Right lung (tissue), 2 donors: ENCODE measurements at regions not wholly inside any gene's neighbourhood (a gene's known extent, or its start where the extent isn't known, plus 50 kb on each side); places are given as distances from the start of the nearest gene placed in this dataset.

ENCODE experiments used
- DNase-seq, 2 donors: peaks; one replicate each; pipeline ENCODE4 v3.0.0-alpha.2; 2013

DNA sequence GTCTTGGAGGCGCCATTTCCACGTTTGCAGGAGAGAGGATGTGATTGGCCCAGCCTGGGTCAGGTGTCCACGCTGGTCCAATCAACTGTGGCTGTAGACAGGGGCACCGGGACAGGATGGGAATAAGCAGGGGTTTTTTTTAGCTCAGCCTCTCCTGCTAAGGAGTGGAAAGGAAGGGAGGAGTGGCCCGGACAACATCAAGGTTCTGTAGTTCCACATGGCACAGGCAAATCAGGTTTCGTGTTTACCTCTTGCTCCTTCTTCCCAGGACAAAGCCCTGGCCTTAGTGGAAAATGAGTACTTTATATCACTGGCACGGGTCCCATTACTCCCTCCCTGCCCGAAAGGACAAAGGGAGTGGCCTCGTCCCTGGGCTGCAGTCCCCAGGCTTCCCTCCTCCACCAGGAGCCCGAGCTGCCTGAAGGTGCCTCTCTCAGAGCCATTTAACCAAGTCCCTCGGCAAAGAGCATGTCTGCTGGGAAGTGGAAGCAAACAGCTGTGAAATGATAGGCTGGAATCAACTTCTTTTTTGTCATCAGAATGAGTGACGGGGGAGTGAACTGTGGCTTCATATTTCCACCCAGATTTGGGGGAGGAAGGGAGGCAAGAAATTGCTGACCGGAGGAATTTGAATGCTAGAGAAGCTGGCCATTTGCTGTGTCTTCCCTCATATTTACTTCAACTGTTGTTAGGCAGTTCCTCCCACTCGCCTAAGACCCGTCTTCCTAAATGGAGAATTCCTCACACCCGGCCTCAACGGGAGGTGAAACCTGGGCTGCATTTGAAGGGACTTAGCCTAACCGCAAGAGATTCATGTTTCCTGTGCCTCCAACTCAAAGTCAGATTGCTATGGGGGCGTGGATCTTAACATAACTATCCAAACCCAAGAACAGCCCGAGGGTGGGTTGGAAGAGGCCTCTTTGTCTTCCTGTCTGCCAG, 84.9 kb upstream of the SLC44A3 start:
- peak; percentile 39 to 45 for DNase-seq

DNA sequence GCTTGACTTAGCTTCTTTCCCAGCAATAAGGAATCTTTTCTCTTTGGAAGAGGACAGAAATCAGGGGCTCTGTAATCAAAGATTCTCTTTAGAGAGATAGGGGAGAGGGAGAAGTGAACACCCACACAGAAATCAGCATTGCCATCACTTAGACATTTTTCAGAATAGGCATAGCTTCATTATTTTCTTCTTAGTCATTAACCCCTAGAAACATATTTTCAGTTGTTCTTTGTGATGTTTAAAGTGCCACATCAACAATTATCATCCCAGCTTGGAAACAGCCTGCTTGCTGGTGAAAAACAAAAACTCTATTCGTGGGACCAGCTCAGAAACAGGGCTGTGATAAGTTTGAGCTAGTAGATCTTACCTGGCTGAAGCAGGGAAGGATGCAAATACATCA, 88.3 kb upstream of the SLC44A3 start:
- DNase-seq: no peak

DNA sequence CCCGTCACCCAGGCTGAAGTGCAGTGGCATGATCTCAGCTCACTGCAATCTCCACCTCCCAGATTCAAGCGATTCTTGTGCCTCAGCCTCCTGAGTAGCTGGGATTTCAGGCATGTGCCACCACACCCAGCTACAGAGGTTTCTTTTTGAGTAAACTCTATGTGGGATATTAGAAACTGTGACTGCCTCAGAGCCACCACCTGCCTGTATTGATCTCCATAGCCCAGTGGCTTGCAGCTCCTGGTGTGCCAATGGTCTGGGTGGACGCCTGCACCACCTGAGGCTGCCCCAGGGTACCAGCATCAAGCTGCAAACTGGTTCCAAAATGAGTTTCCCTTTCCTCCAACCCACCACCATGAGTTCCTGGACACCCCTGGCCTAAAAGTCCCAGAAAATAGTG, 89.7 kb upstream of the SLC44A3 start:
- DNase-seq: no peak

DNA sequence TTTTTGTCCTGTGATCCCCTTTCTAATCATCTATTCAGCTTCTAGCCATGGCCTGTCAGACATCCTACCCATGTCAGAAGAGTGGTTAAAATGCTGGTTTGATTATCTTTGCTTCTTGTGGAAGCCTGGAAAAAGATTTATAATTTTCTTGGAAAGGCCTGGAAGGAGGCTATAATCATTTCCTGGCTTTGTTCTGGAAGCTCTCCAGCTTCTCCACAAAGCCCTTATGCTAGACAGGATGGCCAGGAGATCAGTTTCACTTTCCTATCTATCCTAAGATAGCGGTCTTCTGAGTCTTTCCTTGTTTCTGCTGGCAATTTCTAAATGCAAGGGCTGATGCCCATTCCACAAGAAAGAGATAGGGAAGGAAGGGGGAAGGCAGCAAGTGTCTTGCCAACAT, 90.9 kb upstream of the SLC44A3 start:
- DNase-seq: no peak

DNA sequence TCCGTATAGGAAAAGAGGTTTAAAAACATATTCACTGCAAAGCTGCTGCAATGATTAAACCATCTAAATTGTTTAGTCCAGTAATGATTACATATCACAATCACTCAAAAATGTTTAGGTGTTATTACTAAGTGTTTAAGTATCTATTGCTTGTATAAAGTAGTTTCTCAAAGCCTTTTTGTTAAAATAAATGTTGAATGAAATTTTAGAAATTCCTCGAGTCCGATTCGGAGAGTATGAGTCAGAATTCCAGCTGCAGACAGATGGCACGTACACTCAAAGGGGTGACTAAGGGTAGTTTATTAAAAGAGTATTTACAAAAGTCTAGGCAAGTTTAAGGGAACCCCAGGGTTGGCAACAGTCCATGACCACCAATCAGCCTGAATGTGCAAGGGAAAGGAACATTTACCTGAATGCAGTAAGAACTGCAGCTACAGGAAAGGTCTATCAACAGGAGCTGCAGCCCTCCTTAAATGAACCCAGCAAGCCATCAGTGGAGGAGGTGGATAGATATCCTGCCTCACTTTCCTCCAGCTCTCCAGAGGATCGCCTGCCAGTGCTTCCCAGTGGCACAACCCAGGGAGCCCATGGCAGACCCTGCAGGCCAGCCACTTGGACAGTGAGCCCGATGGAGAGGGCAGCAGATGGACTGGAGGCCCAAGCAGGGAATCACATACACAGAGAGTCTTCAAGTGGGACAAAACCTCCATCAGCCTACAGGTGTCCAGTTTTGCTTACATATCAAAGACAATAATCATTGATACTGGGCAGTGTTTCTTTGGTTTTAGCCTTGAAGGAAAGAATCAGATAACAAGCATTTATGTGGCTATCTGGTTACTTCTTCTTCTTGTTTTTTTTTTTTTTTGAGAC, 92.1 kb upstream of the SLC44A3 start:
- DNase-seq: peak; percentile 35 to 43

DNA sequence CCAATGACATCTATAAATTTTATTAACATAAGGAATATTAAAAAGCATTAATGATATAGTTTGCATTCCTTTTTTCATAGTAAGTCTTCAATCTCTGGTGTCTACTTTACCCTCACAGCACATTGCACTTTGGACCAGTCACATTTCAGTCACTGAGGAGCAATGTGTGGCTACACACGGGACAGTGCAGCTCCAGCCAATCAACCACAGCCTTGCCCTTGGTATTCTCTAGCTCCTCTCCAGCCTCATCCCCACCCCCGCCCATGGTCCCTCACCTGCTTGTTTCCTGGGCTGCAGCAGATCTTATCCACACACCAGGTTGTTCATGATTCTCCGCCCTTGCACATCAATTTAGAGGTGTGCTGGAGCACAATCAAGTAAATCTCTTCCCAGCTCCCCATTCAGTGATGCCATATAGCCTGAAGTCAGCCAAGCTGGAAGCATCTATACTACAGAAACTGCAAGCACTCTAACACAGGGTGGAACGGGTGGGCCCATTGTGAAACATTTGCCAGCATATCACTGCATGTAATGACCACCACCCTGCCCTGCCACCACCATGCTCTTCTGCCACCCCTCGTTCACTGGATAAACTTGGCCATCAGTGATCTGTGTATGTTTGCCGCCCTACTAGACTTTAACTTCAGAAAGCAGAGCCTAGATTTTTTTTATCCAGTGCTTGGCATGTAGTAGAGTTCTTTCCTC, 93.0 kb upstream of the SLC44A3 start:
- DNase-seq: no peak

DNA sequence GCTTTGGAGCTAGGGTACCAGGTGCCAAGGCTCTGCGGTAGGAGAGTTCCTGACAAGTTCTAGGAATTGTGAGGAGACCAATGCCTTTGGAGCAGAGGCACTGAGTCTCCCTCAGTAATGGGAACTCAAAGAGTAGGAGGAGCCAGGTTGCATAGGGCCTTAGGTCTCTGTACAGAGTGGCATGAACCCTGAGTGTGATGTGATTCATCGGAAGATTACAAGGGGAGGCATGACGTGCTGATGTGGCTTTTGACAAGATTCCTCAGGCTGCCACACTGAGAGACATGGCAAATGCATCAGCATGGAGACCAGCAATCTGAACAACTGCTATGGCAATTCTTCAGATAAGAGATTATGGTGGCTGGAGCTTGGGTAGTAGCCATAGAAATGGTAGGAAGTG, 94.6 kb upstream of the SLC44A3 start:
- DNase-seq: no peak

DNA sequence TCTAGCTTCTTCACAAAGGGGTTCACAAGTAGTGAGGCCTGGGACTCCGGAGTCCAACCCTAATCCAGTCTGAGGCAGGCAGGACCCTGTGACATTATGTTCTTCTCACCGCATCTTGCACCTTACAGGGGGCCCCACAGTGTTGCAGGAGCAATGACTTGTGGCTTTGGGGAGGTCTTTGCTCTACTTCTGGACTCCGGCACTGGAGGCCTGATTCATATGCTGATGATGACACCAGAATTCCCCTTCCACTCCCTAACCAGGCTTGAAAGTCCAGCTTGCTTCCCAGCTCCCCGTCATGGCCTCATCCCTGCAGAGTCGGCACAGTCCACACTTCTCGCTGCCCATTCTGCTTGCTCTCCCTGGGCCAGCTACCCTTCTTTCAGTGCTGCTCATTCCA, 96.3 kb upstream of the SLC44A3 start:
- no peak for DNase-seq

DNA sequence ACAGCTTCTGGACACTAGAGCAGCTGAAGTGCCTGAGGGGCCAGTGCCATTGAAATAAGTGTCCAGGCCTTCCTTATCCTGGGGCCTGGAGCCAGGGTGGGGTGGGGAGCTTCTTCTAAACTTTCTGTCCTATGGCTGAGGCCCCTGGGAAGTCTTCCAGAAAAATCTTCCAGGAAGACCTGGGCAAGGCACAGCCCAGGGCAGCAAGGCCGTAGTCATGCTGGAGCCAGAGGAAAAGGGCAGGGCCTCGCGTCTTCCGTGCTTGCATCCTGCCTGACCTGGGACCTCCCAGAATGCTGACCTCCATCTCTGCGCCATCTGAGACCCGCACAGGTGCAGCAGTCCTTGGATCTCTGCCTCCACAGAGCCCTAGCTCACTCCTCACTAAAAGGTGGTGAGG, 96.7 kb upstream of the SLC44A3 start:
- DNase-seq: no peak

DNA sequence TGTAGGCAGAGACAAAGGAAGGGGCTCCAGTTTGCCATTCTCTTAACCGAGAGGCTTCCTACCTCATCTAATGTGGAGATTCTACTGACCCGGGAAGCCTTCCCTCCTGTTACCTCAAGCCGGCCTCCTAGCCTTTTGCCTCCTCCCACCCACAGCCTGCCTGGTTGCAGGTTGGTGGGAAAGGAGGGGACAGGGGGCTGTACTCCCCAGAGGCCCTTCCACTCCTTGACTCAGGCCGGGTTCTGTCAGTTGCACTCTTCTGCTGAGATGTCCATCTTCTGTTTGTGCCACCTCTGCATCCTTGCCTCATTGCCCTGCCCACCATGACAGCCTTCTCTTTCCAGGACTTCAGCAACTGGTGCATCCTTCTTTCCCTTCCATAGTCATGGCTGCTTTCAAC, 98.0 kb upstream of the SLC44A3 start:
- no peak for DNase-seq

DNA sequence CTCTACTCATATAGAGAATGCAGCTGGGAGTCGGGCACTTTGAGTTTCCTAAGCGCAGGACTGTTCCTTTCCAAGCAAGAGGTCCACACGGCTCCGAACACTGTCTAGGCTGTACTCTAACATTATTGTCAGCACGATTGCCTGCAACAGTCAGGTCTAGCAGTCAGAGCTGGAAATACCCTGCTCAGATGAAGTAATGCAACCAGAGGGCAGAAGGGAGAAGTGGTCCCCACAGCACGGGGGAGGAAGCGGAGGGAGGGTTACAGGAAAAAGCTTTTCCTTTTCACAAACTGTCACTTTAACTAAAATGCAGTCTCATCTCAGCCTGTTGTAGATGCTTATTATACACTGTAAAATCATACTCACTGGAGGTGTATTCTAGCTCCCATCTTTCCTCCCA, 98.9 kb upstream of the SLC44A3 start:
- DNase-seq: no peak

DNA sequence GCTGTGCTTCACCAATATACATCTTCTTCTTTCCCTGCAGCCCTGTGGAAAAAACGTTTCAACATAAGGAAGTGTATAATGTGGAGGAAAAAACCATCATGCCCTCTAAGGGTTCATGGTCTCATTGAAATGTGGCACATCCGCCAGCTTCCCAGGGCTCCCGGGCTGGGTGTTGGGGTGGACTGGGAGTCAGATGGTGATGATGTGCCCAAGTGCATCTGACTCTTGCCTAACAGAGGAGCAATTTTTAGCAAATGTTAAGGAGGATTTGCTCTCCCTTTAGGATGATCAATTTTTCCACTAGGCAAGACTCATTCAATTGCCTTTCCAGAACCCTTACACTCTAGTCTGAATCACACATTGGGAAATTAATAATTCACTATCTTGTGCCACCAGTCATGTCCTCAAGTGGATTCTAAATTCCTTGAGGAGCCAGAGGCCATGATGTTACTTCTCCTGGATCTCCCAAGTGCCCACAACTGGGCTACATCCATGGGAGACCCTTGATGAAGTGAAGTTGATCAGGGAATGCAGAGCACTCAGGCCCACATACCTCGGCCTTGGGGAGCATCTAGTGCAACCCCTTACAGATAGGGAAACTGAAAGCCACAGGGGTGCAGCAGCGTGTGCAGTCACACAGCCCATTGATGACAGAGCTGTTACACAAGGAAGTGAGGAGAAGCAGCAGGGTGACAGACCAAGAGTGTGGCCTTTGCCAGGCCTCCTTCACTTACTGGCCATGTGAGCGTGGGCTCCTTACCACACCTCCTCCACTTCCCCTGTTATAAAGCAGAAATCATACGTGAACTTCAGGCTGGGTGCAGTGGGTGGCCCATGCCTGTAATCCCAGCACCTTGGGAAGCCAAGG, 100.0 kb upstream of the SLC44A3 start:
- no peak for DNase-seq

DNA sequence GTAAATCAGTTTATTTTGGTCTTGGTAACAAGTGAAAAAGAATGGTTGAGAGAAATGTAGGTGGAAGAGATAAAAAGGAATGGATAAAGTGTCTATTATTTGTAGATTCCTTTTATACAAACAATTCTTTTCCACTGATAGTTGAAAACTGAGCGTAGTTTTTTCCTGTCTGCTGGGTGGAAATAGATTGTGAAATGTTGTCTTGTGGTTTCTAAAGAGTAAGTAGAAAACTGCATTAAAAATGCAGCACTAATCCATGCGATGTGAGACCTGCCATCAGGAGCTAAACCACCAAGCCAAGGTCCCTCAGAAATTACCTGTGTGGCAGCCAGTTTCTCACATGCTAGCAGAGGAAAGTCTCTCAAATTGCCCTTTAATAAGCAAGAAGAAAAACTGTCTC, 103.2 kb upstream of the SLC44A3 start:
- DNase-seq: no peak

DNA sequence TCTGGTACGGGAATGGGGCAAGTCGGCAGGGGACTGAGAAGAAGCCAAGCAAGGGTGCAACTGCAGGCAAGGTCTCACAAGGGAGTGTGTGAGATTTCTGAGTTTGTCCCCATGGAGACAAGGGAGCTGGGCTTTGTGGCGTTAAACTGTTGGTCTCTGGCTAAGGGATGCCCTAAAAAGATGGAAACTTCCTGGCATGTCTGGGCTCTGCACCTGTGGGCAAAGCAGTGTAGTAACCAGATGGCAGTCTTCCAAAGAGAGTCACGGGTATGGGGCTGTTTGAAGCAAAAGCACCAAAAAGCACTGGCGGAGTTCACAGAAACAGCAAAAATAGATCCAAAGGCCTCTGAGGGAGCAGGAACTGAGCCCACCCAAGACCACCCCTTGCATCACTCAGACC, 104.8 kb upstream of the SLC44A3 start:
- no peak for DNase-seq

DNA sequence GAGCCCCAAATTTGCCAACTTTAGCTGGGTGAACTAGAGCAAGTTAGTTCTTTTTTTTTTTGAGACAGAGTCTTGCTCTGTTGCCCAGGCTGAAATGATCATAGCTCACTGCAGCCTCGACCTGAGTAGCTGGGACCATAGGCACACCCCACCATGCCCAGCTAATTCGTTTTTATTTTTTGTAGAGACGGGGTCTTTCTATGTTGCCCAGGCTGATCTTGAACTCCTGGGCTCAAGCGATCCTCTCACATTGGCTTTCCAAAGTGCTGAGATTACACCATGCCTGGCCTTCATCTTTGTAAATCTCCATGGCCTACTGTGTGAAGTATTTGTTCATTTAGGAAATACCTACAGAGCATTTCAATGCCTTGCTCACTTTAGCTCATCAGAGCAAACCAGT, 105.6 kb upstream of the SLC44A3 start:
- DNase-seq: no peak

DNA sequence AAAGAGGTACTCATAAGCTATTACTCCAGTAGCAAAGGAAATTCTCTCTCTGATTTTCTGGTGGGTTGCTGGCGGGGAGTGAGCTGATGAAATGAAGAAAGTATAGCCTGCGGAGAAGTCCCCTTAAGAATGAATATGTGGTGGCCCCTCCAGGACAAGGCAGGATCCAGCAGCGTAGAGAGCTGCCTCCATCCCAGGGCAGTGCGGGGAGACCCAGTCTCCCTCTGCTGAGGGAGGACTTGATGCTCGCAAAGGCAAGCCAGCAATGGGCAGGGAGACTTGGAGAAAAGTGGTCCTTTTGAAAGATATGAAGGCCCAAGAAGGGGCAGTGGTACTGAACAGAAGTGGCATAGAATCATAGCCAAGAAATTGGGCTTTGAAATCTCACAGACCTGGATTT, 106.0 kb upstream of the SLC44A3 start:
- no peak for DNase-seq

DNA sequence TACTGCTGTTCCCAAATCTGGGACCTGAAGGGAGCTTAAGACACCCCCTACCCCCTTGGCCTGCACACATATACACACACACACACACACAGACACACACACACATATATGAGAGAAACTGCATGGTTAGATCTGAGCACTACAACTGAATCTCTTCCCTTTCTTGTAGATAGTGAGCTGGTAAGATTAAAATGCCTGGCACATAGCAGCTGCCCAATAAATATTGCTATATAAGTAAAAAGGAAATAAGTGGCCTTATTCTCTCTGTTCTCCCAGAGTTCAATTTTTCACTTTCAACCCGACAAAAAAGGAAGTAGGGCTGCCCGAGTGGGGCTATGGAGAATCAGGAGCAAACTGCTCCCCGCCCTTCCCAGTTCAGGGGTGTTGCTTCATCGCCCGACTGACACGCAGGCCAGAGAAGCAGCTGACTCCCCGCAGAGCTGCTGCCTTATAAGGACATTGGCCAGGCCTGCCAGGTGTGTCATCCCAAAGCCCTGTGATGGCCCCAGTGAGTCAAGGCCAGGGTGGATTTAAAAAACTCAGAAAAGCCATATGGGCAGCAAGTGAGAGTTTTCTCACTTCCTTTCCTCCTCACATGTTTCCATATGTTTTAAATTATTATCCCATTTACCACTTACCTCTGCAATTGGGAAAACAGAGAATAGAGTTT, 106.5 kb upstream of the SLC44A3 start:
- DNase-seq: no peak

DNA sequence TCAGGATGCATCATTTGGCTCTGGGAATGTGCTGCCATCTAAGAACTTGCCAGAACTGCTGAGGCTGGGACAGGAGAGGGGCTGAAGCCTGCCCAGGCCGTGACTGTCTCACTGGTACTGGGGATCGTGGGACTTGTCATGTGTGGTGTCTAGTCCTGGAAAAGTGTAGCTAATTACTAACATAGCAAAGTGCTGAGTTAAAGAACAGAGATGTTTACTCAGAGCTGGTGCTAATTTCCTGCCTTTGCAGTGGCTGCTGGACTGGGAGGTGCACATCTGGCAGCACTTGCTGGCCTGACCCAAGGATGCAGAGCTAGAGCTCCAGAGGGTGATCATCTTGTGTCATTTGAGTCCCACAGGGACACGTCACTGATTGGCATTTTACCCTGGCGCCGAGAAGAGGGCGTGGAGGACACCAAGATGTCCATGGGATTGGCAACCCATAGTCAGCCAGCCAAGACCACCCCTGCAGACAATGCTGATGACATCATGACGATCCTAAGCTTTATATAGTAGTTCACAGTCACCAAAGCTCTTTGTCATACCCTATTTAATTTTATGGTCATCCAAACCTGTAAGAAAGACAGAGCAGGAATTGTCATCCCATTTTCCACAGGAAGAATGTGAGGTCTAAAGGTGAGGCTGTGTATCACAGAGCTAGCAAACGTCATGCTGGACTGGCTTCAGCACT, 110.1 kb upstream of the SLC44A3 start:
- DNase-seq: no peak

DNA sequence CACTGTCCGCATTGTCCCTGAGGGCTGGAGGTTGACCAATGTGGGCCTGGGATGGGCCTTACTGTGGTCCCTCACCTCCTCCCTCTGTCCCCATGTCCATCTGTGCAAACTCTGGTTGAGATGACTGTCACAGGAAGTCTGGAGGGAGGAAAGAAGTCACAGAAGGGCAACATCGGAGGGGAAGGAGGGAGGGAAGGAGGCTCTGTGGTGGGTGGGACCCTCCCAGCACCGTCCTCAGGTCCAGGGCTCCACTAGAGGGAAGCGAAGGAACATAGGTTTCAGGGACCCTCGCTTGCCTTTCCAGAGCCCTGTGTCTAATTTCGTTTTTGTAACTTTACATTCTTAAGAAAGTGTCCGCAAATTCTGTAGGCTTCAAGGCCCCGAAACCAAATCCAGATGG, 111.3 kb upstream of the SLC44A3 start:
- no peak for DNase-seq

DNA sequence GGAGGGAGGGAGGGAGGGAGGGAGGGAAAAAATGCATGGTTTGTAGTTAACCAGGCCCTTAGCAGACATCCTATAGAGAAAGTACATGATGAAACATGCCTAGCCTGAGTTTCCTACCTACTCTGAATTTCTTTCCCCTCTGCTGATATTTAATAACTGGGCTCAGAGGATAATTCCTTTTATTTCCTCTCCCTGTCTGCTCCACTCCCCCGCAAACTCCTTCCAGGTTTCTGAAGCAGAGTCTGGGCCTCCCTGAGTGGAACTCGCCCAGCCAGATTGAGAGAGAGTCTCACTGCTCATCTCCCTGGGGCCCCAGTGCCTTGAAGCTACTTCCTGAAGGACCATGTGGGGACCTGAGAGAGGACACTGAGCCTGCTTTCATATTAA, 111.9 kb upstream of the SLC44A3 start:
- no peak for DNase-seq
